Fibroblast of peridontal ligament (primary cell): ENCODE measurements at regions not wholly inside any gene's neighbourhood (a gene's known extent, or its start where the extent isn't known, plus 50 kb on each side); places are given as distances from the start of the nearest gene placed in this dataset.
"Not testable (repeated sequence)": the region's sequence is repeated elsewhere in the genome, so short reads cannot be mapped to it uniquely, and the experiment has no call there.

Experiments
- DNase-seq: peaks from one replicate; pipeline ENCODE4 v3.0.0-alpha.2; 2010; ENCODE audit errors: extremely low read depth

- DNase-seq: not testable (repeated sequence)
These were observed 70.2 kb downstream of the LGALS9C start for GRCh38 chr17:18546514-18547398.

GRCh38 chr17:18557086-18557485 lies 80.5 kb downstream of the LGALS9C start:
- DNase-seq: not testable (repeated sequence)

- not testable (repeated sequence) for DNase-seq
These were observed 80.7 kb downstream of the TBC1D28 start for GRCh38 chr17:18563381-18564098.

- peak; percentile 35 for DNase-seq
These were observed 80.1 kb downstream of the TBC1D28 start for GRCh38 chr17:18564099-18564448.

- DNase-seq: not testable (repeated sequence)
These were observed 75.8 kb downstream of the TBC1D28 start for GRCh38 chr17:18568108-18568995.

DNA sequence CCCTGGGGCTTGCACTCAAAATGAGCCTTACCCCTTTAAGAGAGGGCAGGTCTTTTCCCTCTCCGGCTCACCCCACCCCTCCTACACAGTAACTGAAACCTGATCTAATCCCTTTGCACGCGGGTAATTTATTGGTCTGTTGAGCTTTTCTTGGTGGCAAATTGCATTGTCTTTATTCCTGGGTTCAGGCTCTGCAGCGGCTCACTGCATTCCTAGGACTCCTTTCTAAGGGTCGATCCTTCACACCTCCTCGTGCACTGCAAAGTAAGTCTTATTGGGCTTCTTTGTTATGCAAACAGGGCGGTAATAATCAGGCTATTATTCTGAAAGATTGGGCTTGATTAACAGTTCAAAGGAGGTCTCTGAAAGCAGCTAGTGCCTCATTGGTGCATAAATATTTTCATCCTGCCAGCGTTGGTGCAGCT lies 74.7 kb downstream of the TBC1D28 start:
- DNase-seq: not testable (repeated sequence)

DNA sequence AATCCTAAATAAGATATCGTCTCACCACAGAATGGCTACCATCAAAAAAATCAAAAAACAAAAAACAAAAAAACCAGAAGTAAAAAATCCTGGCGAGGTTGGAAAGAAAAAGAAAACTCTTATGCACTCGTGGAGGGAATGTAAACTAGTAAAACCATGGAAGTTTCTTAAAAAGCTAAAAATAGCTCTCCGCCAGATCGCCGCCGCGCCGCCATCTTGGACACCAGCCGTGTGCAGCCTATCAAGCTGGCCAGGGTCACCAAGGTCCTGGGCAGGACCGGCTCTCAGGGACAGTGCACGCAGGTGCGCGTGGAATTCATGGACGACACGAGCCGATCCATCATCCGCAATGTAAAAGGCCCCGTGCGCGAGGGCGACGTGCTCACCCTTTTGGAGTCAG lies 71.7 kb downstream of the TBC1D28 start:
- not testable (repeated sequence) for DNase-seq

GRCh38 chr17:18574137-18574536 lies 70.1 kb downstream of the TBC1D28 start:
- peak; percentile 34 for DNase-seq
